ENCODE measurements at regions not wholly inside any gene's neighbourhood (a gene's known extent, or its start where the extent isn't known, plus 50 kb on each side); places are given as distances from the start of the nearest gene placed in this dataset.

DNA sequence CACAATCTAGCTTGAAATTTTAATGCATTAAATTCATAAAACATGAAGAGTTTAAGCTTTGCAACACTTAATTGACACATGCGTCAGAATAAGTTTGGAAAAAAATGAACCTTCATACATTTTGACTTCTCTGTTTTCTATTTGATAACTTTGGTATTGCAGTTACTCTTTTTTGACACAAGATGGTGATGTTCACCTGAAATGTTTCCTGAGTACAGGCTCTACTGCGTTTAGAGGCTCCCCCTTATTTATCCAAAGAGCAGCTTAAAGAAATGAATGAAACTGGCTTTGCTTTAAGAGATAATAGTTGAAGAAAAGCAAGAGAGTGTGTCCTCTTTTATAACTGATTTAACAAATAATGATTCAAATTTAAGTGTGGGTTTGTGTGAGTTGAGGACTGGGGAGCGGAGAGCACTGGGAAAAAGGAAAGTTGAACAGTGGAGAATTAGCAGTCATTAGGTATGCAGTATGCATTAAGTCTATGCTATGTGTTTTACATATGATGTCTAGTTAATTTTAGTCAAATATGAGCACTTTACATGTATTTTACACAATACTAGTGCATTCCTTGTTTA is 180.6 kb upstream of the NUDT6 start:
- H3K4me1 Mint-ChIP-seq = peaks cover 5% of the 10 kb centered on the region in 2 donors
- no peaks in the 10 kb centered on the region for H3K36me3 ChIP-seq (ENCODE audit: control insufficient read depth, insufficient read depth, low read length)
- H3K27ac Mint-ChIP-seq = no peak overlapping the region
- no peaks in the 10 kb centered on the region for H3K36me3 Mint-ChIP-seq
- no peaks in the 10 kb centered on the region for H3K4me1 ChIP-seq (ENCODE audit: control insufficient read depth, insufficient read depth, low read length)
- intact Hi-C loops (cut with micrococcal nuclease) = loop anchor here (1.0 to 10.0 kb wide), 4 partner anchors 462 to 1219 kb away; no protein-coding TSS in a partner anchor
- ATAC-seq (peak in 2 of 3 donors; percentile 58 to 73), DNase-seq (peak in 1 of 2 donors; percentile 39)
- no peak overlapping the region for H3K4me3 ChIP-seq (ENCODE audit: low read length)
- no peaks in the 10 kb centered on the region for H3K9me3 ChIP-seq (ENCODE audit: control insufficient read depth, insufficient read depth, low read length)
- 100% methylated on average over 2 of the region's 3 CpGs for WGBS (ENCODE audit: insufficient coverage)
- no peak overlapping the region for H3K27ac ChIP-seq (ENCODE audit: low read length)
- no peak overlapping the region for H3K4me3 Mint-ChIP-seq
- no peaks in the 10 kb centered on the region for H3K27me3 Mint-ChIP-seq (ENCODE audit: low read depth in 2 of 2)
- H3K9me3 Mint-ChIP-seq = no peaks in the 10 kb centered on the region
- no peaks in the 10 kb centered on the region for H3K27me3 ChIP-seq (ENCODE audit: control insufficient read depth, insufficient read depth, low read length)
- peak; percentile 73 for TF ChIP-seq CTCF (IDR thresholded peaks at IDR 0.05)

DNA sequence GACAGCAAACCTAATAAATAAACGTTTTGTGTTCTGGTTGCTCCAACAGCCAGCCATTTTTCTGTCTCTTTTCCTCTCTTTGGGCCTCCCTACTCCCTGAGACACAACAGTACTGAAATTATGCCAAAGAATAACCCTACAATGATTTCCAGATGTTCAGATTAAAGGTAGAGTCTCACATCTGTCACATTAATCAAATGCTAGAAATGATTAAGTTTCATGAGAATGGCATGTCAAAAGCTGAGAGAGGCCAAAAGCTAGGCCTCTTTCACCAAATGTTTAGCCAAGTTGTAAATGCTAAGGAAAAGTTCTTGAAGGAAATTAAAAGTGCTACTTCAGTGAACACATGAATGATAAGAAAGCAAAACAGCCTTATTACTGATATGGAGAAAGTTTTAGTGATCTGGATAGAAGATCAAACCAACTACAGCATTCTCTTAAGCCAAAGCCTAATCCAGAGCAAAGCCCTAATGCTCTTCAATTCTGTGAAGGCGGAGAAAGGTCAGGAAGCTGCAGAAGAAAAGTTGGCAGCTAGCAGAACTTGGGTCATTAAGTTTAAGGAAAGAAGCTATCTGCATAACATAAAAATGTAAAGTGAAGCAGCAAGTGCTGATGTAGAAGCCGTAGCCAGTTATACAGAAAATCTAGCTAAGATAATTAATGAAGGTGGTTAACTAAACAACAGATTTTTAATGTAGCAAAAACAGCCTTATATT is 182.1 kb upstream of the NUDT6 start:
- no peaks in the 10 kb centered on the region for H3K36me3 Mint-ChIP-seq
- peaks cover 5% of the 10 kb centered on the region in 2 donors for H3K4me1 Mint-ChIP-seq
- Histone ChIP-seq H3K9me3 (ENCODE audit: control insufficient read depth, insufficient read depth, low read length) (no peaks in the 10 kb centered on the region), H3K27me3 (ENCODE audit: control insufficient read depth, insufficient read depth, low read length) (no peaks in the 10 kb centered on the region), H3K27ac (ENCODE audit: low read length) (no peak overlapping the region), H3K4me3 (ENCODE audit: low read length) (no peak overlapping the region), H3K36me3 (ENCODE audit: control insufficient read depth, insufficient read depth, low read length) (no peaks in the 10 kb centered on the region), H3K4me1 (ENCODE audit: control insufficient read depth, insufficient read depth, low read length) (no peaks in the 10 kb centered on the region)
- H3K9me3 Mint-ChIP-seq = no peaks in the 10 kb centered on the region
- no peak overlapping the region for H3K4me3 Mint-ChIP-seq
- H3K27ac Mint-ChIP-seq = no peak overlapping the region
- TF ChIP-seq CTCF (IDR thresholded peaks at IDR 0.05) = no peak
- intact Hi-C loops (cut with micrococcal nuclease) = loop anchor here (5.0 to 10.0 kb wide), 2 partner anchors 460 to 1158 kb away; no protein-coding TSS in a partner anchor
- H3K27me3 Mint-ChIP-seq (ENCODE audit: low read depth in 2 of 2) = no peaks in the 10 kb centered on the region
- WGBS (ENCODE audit: insufficient coverage) = 95% methylated on average over 3 of the region's 3 CpGs
- no peak for DNase-seq
- ATAC-seq = no peak

DNA sequence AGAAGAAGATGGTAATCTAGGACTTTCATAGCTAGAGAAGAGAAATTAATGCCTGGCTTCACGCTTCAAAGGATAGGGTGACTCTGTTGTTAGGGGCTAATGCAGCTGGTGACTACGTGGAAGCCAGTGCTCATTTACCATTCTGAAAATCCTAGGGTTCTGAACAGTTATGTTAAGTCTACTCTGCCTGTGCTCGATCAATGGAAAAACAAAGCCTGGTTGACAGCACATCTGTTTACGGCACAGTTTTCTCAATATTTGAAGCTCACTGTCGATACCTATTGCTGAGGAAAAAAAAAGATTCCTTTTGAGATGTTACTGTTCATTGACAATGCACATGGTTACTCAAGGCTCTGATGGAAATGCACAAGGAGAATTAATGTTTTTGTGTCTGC is 182.6 kb upstream of the NUDT6 start:
- no peaks in the 10 kb centered on the region for H3K36me3 ChIP-seq (ENCODE audit: control insufficient read depth, insufficient read depth, low read length)
- H3K36me3 Mint-ChIP-seq = no peaks in the 10 kb centered on the region
- H3K27ac Mint-ChIP-seq = no peak overlapping the region
- H3K4me3 ChIP-seq (ENCODE audit: low read length) = no peak overlapping the region
- no peaks in the 10 kb centered on the region for H3K9me3 ChIP-seq (ENCODE audit: control insufficient read depth, insufficient read depth, low read length)
- no peak overlapping the region for H3K27ac ChIP-seq (ENCODE audit: low read length)
- no peak overlapping the region for H3K4me3 Mint-ChIP-seq
- H3K4me1 ChIP-seq (ENCODE audit: control insufficient read depth, insufficient read depth, low read length) = no peaks in the 10 kb centered on the region
- no peaks in the 10 kb centered on the region for H3K27me3 Mint-ChIP-seq (ENCODE audit: low read depth in 2 of 2)
- intact Hi-C loops (cut with micrococcal nuclease) = loop anchor here (10.0 kb wide), 1 partner anchor 460 kb away; no protein-coding TSS in a partner anchor
- no peak for TF ChIP-seq CTCF (IDR thresholded peaks at IDR 0.05)
- DNase-seq = no peak
- WGBS (ENCODE audit: insufficient coverage) = 93% methylated on average over 5 of the region's 5 CpGs
- H3K27me3 ChIP-seq (ENCODE audit: control insufficient read depth, insufficient read depth, low read length) = no peaks in the 10 kb centered on the region
- no peak for ATAC-seq
- H3K9me3 Mint-ChIP-seq = no peaks in the 10 kb centered on the region
- peaks cover 5% of the 10 kb centered on the region in 2 donors for H3K4me1 Mint-ChIP-seq

Measured in natural killer cell (primary cell).